A172 (cell line): ENCODE measurements at regions not wholly inside any gene's neighbourhood (a gene's known extent, or its start where the extent isn't known, plus 50 kb on each side); places are given as distances from the start of the nearest gene placed in this dataset.
A peak's percentile ranks its signal among the peaks of the same experiment; 100 is the strongest.

Source experiments
- DNase-seq: peaks from one replicate; pipeline ENCODE4 v3.0.0-alpha.2; 2015; ENCODE audit warnings: low spot score

DNA sequence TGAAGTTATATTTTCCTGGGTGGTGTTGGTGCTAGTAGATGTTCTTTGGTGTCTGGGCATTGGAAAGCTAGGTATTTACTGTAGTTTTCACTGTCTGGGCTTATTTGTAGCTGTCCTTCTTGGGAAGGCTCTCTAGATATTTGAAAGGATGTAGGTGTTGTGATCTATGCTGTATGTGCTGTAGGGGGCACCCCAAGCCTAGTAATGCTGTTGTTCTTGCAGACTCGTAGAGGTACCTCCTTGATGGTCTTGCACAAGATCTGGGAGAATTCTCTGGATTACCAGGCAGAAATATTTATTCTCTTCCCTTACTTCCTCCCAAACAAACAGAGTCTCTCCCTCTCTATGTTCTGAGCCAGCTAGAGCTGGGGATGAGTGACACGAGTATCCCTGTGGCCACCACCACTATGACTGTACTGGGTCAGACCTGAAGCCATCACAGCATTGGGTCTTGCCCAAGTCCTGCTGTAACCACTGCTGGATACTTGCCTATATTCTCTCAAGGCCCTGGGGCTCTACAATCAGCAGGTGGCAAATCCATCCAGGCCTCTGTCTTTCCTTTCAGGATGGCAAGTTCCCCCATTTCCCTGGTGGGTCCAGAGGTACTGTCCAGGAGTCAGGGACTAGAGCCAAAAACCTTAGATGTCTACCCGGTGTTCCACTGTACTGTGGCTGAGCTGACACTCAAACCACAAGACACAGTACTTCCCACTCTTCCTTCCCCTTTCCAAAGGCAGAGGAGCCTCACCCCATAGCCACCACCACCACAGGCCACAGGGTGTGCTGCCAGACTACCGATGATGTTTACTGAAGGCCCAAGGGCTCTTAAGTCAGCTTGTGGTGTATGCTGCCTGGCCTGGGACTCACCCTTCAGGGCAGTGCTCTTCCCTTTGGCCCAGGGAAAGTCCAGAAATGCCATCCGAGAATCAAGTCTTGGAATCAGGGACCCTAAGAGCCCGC is 195.2 kb upstream of the DPPA4 start:
- DNase-seq = peak; percentile 82

DNA sequence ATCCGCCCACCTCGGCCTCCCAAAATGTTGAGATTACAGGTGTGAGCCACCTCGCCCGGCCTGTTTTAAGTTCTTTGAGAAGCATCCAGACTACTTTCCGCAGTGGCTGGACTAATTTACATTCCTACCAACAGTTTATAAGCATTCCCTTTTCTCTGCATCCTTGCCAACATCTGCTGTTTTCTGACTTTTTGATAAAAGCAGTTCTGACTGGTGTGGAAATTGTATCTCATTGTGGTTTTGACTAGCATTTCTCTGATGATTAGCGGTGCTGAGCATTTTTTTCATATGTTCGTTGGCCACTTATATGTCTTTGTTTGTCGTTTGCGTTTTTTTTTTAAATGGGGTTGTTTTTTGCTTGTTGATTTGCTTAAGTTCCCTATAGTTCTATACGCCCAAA is 208.4 kb upstream of the DPPA4 start:
- no peak for DNase-seq

DNA sequence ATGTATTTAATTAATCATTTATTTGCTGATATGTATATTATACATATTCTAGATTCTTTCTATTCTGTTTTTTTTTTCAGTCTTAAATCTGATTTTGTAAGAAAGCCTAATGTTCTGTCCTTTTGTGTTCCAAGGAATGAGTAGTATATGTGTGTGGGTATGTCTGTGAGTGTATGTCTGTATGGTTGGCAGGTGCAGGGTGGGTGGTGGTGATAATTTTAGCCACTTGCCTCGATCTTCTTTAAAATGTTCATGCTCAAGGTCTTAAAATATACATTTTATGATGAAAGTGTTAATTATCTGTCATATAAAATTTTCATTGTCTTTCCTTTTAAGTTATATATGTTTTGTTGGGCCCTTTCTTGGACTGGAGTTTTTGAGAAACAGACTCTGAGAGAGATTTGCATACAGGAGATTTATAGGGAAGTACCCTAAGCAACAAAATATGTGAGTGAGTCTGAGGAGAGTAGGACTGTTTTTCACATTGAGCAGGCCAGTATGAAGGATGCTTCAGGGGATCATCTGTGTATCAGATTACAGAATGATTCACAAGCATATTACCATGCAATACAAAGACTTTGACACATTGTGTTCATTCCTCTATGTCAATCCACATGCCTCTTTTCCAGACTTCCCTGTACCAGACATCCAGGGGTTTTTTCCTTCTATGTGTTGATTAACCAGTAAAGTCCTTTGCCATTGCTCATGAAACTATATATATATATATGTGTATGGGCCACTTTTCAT is 211.0 kb upstream of the DPPA4 start:
- no peak for DNase-seq

DNA sequence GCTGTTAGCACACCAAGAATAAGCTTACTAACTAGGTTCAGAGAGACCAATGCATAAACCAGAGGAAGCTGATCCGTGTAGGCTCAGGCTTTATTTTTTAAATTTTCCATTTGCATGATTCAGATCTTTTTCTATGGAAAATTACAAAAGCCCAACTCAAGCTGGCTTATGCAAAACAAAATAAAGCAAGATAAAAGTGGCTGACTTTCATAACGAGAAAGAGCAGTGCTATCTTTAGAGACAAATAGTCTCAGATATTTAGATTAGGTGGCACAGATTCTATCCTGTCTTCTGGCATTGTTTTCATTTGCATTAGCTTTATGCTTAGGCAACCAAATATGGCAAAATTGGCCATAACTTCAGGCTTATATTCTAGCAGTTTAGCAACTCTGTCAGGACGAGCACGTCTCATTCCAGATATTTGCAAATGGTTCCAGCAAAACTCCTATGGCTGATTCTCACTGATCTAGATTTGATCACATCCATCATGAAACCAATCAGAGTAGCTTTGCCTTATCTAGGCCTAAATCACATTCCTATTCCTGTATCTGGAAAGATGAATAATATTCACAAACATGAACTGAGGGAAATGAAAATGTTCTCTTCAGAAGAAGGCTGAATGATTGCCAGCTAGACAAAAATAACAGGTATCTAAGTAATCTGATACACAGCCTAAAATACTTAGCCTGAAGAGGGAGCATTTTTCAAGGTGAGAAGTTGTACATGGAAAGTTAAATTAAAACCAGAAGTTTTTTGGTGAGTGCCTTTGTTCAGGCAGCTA is 216.4 kb upstream of the DPPA4 start:
- DNase-seq = no peak

DNA sequence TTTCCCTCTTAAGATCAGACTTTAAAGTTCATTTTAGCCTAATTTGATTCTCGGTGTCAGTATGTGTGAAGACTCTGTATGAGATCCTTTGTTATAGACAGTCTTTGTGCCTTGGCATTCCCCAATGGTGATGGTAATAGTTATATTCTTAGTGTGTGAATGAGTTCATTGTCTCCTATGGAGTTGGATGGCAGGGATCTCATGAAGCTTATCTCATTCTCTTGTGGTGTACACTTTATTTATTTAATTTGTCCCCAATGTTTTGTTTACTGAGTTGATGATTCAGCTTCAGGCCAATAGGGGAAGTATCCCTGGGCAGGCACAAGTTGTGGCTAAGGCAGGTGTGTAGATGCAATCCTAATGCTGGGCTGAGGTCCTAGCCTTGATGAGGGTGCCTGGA is 222.0 kb upstream of the DPPA4 start:
- peak; percentile 33 for DNase-seq

DNA sequence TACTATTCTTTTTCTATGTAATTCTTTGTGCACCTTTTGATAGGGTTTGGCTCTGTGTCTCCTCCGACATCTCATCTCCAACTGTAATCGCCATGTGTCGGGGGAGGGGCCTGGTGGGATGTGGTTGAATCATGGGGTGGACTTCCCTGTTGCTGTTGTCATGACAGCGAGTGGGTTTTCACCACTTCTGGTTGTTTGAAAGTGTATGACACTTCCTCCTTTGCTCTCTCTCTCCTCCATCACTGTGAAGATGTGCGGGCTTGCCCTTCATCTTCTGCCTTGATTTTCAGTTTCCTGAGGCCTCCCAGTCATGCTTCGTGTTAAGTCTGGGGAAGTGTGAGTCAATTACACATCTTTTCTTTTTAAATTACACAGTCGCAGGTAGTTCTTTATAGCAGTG is 225.8 kb upstream of the DPPA4 start:
- DNase-seq = no peak

DNA sequence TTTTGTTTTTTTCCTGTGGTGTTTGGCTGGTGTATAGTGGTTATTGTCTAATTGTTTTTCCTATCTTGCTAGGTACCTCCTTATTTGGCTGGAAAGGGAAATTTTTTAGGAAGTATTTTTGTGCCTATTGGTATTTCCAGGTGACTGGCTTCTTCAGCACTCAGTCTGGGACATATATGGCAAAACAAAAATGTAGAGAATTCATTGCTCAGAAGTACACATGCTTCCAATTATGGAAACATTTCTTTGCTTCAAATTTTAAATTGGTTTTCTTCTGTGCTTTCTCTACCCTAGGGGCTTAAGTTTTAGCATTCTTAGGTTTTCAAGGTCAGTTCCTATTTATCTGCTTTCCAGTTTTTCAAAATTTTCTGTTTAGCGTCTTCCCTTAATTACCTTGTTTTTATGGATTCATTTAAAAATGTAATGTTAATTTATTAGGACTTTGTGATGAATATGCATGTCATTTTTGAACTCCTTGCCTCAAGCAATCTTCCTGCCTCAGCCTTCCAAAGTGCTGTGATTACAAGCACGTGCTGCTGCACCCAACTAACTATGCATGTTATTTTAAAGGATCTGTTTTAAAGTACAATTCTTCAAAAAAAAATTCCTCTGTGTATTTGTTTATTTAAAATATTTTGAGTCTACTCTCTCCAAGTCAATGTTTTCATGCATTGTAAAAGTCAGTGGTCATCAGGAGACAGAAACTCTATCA is 231.9 kb upstream of the DPPA4 start:
- DNase-seq = no peak

DNA sequence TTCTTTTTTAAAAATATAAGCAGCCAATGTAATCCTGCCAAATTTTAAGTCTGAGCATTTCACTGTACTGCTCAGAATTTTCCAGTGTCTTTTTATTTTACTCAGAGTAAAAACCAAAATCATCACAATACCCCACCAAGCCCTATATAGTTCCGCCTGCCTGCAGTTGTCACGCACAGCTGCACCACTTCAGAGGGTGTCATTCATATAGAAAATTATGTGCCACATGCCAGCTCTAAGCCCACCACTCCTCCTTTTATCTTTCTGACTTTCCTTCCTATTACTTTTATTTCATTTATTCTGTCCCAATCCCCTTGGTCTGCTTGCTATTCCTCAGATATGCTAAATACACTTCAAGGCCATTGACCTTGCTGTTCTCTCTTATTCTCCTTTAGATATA is 233.1 kb upstream of the DPPA4 start:
- DNase-seq = no peak

DNA sequence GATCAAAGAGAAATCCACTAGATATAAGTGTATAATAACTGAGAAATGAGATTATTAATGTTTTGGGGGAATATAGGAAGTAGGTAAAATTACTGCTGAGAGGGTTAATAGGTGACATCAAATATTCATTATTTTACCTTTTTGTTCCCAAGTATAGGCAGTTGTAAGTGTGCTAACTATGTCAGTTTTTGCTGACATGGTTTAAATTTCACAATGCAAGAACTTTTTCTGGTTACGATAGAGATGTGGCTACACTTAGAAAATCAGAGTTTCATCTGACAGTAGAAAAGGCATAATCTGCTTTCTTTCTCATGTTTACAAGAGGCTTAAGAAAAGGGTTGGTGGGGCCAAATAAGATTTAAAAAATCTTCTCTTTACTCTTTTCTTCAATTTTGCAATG is 235.0 kb upstream of the DPPA4 start:
- DNase-seq = no peak

DNA sequence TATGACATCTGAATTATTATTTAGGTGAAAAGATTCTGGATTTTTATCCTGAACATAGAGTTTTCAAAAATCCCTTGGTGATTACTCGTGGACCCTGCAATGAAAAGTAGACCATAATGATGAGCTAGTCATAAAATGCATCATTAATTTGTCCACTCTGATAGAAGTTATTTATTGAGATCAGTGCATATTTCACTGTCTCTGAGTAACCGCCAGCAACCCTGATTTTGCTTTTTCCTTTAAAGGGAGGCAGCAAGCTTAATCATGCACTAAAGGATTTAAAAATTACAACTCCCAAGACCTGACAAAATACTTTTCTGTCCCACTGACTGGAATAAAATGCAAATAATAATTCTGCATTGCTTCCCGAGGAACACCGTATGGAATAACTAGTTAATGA is 259.6 kb upstream of the DPPA4 start:
- DNase-seq = no peak

DNA sequence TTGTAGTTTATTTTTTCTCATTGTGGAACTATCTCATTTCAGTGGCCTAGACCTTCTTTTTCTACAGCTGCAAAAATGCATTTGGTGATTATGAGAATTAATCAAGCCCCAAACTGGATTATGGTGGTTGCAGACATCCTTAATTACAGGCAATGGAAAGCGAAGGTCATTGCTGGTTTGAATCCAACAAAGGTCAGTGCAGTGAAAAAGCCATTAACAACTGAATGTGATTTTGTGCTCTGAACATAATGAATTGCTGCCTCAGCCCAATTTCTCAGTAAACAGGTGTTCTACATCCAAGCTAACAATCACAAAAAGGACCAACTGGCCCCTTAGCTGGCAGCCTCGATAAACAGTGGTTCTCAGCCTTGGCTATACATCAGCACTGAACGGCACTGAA is 260.1 kb upstream of the DPPA4 start:
- no peak for DNase-seq

DNA sequence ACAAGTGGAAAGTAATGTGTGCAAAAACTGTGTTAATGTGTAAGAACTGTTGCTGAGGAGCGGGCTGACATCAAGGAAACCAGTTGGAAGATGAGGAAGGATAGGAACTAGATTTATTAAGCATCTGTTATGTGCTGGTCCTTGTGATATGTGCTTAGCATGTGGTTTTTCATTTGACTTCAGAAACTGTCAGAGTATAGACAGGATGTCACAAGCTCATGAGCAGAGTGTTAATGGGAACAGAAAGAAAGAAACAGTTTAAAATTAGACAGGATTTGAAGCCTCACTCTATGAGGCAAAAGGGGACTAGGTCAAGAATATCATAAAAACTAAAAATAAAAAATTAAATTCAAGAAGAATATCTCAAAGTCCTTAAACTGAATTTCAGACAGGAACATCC is 270.6 kb upstream of the DPPA4 start:
- no peak for DNase-seq

DNA sequence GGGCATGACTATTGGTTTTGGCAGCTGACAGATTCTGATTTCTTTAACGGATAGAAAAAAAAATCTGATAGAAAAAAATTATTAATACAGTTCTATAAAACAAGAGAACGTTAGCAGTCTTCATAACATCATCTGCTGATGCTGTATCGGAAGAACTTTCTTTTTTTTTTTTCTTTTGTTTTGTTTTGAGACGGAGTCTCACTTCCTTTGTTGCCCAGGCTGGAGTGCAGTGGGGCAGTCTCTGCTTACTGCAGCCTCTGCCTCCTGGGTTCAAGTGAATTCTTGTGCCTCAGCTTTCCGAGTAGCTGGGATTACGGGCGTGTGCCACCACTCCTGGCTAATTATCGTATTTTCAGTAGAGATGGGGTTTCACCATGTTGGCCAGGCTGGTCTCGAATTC is 271.2 kb upstream of the DPPA4 start:
- DNase-seq = no peak

DNA sequence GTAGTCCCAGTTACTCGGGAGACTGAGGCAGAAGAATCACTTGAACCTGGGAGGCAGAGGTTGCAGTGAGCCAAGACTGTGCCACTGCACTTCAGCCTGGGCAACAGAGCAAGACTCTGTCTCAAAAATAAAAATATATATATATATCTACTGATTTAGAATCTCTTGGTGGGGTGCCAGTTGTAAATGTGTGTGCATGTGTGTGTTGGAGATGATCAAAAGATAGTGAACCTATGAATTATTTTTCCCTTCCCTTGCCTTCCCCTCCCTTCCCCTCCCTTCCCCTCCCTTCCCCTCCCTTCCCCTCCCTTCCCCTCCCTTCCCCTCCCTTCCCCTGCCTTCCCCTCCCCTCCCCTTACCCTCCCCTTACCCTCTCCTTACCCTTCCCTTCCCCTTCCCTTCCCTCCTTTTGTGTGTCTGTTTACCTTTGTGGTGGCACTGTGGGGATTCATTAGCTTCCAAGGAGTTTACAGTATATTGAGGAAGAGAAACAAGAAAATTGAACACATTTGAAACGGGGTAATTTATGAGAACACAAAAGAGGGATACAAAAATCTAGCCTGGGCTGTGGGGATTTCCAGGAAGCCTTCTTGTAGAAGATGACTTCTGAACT is 281.5 kb upstream of the DPPA4 start:
- DNase-seq = no peak

DNA sequence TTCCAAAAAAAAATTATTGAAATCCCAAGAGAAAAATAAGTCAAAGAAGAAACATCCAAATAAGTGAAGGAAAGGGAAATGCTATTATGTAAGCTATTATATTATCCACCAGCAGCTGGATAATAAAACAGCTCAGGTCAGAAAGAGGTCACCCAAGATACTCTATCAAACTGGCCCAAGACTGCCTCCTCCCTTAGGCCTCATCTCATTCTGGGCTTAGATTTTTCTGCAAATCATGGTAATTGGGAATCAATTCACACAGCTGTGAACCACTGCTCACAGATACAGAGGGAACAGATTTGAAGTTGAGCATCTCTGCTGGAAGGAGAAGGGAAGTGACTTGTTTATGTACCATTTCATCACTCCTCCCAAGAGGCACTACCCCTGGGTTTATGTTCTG is 294.6 kb upstream of the DPPA4 start:
- no peak for DNase-seq

DNA sequence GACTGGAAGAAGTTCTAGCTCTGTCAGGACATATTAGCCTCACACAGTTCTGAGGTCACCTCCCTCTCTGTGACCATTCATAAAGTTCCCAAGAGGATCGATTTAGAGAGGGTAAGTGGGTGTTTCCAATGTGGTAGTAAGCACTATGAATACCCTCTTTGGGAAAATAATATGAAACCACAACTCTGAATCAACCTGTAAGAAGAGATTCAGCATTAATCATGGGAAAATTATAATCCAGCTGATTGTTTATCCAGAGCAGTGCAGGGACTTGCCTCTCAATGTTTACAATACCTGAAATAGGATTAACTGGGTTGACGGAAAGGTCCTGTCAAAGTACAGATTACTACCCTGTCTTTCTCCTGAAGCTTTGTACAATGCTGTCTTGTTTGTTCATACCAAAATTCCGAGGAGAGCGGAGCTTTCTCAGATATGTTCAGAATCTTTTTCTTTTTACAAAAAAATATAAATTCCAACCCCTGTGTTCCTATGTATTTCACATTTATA is 302.9 kb upstream of the DPPA4 start:
- no peak for DNase-seq

DNA sequence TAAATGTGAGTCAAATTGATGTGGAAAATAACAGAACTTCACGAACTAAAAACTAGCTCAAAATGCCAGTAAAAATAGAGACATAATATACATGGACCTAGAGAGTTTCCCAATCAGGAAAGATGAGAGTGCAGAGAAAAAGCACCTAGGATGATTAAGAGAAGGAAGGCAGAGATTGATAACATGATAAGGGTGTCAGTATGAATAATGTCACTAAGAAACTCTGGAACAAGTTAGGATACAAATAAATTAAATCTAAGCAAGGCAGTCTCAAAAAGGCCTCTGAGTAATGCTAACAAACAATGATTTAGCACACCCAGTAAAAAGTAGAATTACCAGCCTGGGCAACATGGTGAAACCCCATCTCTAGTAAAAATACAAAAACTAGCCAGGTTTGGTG is 304.7 kb upstream of the DPPA4 start:
- peak; percentile 66 for DNase-seq

DNA sequence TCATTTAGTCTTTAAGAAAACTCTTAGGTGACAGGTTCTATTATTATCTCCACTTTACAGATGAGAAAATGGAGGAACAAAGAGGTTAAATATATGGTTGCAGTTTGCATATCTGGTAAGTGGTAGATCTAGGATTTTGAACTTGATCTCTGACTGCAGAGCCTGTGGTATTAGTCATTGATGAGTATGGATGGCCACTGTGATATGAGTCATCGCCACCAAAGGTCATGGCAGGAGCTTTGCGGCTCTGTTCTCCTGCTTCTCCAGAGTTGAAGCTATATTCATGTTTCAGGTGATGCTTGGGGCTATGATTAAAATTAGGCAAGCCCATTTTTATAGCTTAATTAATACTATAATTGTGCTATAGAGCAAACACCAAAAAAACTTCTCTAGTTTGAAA is 306.2 kb upstream of the DPPA4 start:
- DNase-seq = peak; percentile 82

DNA sequence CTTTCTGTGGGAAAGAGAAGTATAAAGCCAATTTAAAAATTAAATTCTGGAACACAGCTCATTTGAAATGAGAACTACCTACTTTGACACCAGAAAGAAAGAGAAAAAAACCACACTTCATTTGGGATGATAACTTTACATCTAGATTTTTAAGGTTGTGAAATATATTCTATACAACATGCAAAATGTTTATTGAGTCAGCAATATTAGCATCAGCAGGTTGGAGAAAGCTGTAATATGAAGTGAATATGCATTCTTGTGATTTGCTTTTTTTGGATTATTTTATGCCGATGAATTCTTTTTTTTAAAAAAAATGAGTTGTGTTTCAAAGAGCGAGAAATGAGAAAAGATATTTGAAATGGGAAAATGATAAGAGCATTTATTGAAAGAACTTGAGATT is 307.0 kb upstream of the DPPA4 start:
- DNase-seq = no peak

DNA sequence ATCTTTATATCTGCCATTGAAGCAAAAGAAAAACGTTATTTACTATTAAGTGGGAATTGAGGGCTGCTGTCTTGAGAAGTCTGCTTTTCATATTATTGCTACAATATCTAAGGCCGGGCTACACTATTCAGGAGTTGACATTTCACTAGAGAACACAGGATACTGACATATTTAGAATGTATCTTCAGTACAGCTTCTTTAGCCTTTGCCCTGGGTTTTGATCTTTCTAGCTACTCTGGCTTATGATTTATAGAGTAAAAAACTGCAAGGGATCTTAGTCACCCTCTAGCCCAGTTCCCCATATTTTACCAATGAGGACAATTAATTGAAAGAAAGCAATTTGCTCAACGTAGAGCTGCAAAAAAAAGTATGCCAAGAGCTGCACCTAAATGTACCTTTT is 307.4 kb upstream of the DPPA4 start:
- DNase-seq = no peak

DNA sequence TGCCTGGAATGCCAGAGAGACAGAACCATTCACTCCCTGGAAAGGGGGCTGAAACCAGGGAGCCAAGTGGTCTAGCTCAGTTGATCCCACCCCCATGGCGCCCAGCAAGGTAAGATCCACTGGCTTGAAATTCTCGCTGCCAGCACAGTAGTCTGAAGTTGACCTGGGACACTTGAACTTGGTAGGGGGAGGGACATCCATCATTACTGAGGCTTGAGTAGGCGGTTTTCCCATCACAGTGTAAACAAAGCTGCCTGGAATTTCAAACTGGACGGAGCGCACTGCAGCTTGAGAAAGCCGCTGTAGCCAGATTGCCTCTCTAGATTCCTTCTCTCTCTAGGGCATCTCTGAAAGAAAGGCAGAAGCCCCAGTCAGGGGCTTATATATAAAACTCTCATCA is 310.7 kb upstream of the DPPA4 start:
- no peak for DNase-seq
